IMR-90 (cell line): ENCODE measurements at regions not wholly inside any gene's neighbourhood (a gene's known extent, or its start where the extent isn't known, plus 50 kb on each side); places are given as distances from the start of the nearest gene placed in this dataset.

Experiments used
- ATAC-seq: fragments of 200-7000 bp; cut with Tn5 transposase; 2 replicates; pipeline ENCODE4 v1.9.1; 2020; ENCODE audit warnings: low read depth, mild to moderate bottlenecking, moderate library complexity
- BruUV-seq: library from RNA; stranded (reverse); fragments of 400-500 nt; replicated peaks from 2 replicates; lab custom pipeline; 2021; lab: Mats Ljungman, UMichigan
- CTCF ChIA-PET: fragments of 300-600 bp; formaldehyde crosslinking; extraction: SDS; loops from one replicate; lab custom pipeline; 2021; ENCODE audit warnings: antibody characterized with exemption; lab: Yijun Ruan, JAX
- POLR2A ChIA-PET: fragments of 300-600 bp; sonication (Branson Sonifier 250); formaldehyde crosslinking; loops from one replicate; lab custom pipeline; 2022; ENCODE audit warnings: antibody characterized with exemption; ENCODE audit not compliant: unreplicated experiment; lab: Charles Lee
- DNase-seq: peaks from one replicate; pipeline ENCODE4 v3.0.0; 2013
- H2AFZ ChIP-seq: replicated peaks from 2 replicates; pipeline ENCODE3; 2013; ENCODE audit warnings: low read length, mild to moderate bottlenecking; ENCODE audit not compliant: poor library complexity
- H2AK5ac ChIP-seq: 2 replicates; pipeline ENCODE4 v1.6.1; 2013; ENCODE audit warnings: low read depth, low read length, inconsistent platforms
- H2AK9ac ChIP-seq: replicated peaks from 2 replicates; pipeline ENCODE3; 2013; ENCODE audit warnings: mild to moderate bottlenecking, low read depth, low read length, moderate library complexity; ENCODE audit not compliant: poor library complexity
- H2BK120ac ChIP-seq: 2 replicates; pipeline ENCODE4 v1.6.1; 2013; ENCODE audit warnings: low read depth, low read length, inconsistent platforms
- H2BK15ac ChIP-seq: 3 replicates; pipeline ENCODE4 v1.6.1; 2013; ENCODE audit warnings: low read depth, low read length, inconsistent platforms
- H2BK20ac ChIP-seq: 2 replicates; pipeline ENCODE4 v1.6.1; 2013; ENCODE audit warnings: low read depth, mild to moderate bottlenecking, inconsistent platforms, low read length, moderate library complexity
- H2BK5ac ChIP-seq: 2 replicates; pipeline ENCODE4 v1.6.1; 2013; ENCODE audit warnings: mild to moderate bottlenecking, low read depth, low read length, inconsistent platforms; ENCODE audit not compliant: poor library complexity, severe bottlenecking
- H3K14ac ChIP-seq: replicated peaks from 2 replicates; pipeline ENCODE4 v1.6.1; 2013; ENCODE audit warnings: low read depth, low read length, inconsistent platforms
- H3K18ac ChIP-seq: 2 replicates; pipeline ENCODE4 v1.6.1; 2013; ENCODE audit warnings: low read depth, low read length, control low read depth
- H3K23ac ChIP-seq: 2 replicates; pipeline ENCODE4 v1.6.1; 2013; ENCODE audit warnings: low read depth, low read length, inconsistent platforms
- H3K27ac ChIP-seq: 2 replicates; pipeline ENCODE4 v1.5.1; 2013; ENCODE audit warnings: mild to moderate bottlenecking, control low read depth, low read length; ENCODE audit not compliant: insufficient read depth
- H3K27me3 ChIP-seq: 2 replicates; pipeline ENCODE4 v1.6.1; 2013; ENCODE audit warnings: low read length; ENCODE audit not compliant: control insufficient read depth, insufficient read depth
- H3K36me3 ChIP-seq: 2 replicates; pipeline ENCODE4 v1.6.1; 2013; ENCODE audit warnings: low read length, mixed read lengths; ENCODE audit not compliant: control insufficient read depth, insufficient read depth
- H3K4ac ChIP-seq: 2 replicates; pipeline ENCODE4 v1.6.1; 2013; ENCODE audit warnings: low read depth, low read length, inconsistent platforms
- H3K4me1 ChIP-seq: 2 replicates; pipeline ENCODE4 v1.6.1; 2013; ENCODE audit warnings: low read length, mixed read lengths; ENCODE audit not compliant: control insufficient read depth, insufficient read depth
- H3K4me2 ChIP-seq: 2 replicates; pipeline ENCODE4 v1.6.1; 2013; ENCODE audit warnings: low read depth, mild to moderate bottlenecking, control low read depth, low read length, moderate library complexity
- H3K4me3 ChIP-seq: 2 replicates; pipeline ENCODE4 v1.5.1; 2013; ENCODE audit warnings: low read depth, mild to moderate bottlenecking, control low read depth, low read length, moderate library complexity; ENCODE audit not compliant: insufficient read depth
- H3K56ac ChIP-seq: 2 replicates; pipeline ENCODE4 v1.6.1; 2013; ENCODE audit warnings: low read length, inconsistent platforms; ENCODE audit not compliant: insufficient read depth; ENCODE audit errors: extremely low read depth
- H3K79me1 ChIP-seq, 2 experiments: 2 replicates each; pipeline ENCODE4 v1.6.1; 2013; ENCODE audit warnings: low read length in 2 of 2, inconsistent platforms in 1 of 2, low read depth in 1 of 2
- H3K9ac ChIP-seq: 2 replicates; pipeline ENCODE4 v1.6.1; 2013; ENCODE audit warnings: low read depth, low read length, control low read depth
- H3K9me1 ChIP-seq: 2 replicates; pipeline ENCODE4 v1.6.1; 2013; ENCODE audit warnings: low read length, inconsistent platforms; ENCODE audit not compliant: insufficient read depth
- H3K9me3 ChIP-seq: 2 replicates; pipeline ENCODE4 v1.6.1; 2013; ENCODE audit warnings: low read length; ENCODE audit not compliant: control insufficient read depth, insufficient read depth
- H4K20me1 ChIP-seq: 2 replicates; pipeline ENCODE4 v1.6.1; 2013; ENCODE audit warnings: low read length, inconsistent platforms; ENCODE audit not compliant: insufficient read depth
- H4K5ac ChIP-seq: 2 replicates; pipeline ENCODE4 v1.6.1; 2013; ENCODE audit warnings: mild to moderate bottlenecking, low read depth, low read length, control low read depth
- H4K8ac ChIP-seq, 2 experiments: 2 replicates each; pipeline ENCODE4 v1.6.1; 2013; ENCODE audit warnings: low read depth in 2 of 2, low read length in 2 of 2, control low read depth in 1 of 2, inconsistent platforms in 1 of 2
- H4K91ac ChIP-seq: 2 replicates; pipeline ENCODE4 v1.6.1; 2013; ENCODE audit warnings: low read depth, low read length, inconsistent platforms; ENCODE audit not compliant: insufficient read depth
- FOS ChIP-seq: fragments of 150-350 bp; IDR thresholded peaks from 2 replicates; pipeline ENCODE4 v1.6.1; 2016; ENCODE audit warnings: low read depth, low read length
- MAFK ChIP-seq: IDR thresholded peaks from 2 replicates; pipeline ENCODE4 v1.6.1; 2012; ENCODE audit warnings: low read depth, low read length, improper control_type of control experiment
- MAZ ChIP-seq: IDR thresholded peaks from 2 replicates; pipeline ENCODE4 v1.6.1; 2012; ENCODE audit warnings: low read depth, mild to moderate bottlenecking, low read length, improper control_type of control experiment, moderate library complexity, borderline replicate concordance
- MXI1 ChIP-seq: IDR thresholded peaks from 2 replicates; pipeline ENCODE4 v1.6.1; 2012; ENCODE audit warnings: low read depth, mild to moderate bottlenecking, low read length, moderate library complexity, borderline replicate concordance
- RAD21 ChIP-seq: IDR thresholded peaks from 2 replicates; pipeline ENCODE4 v1.6.1; 2012; ENCODE audit warnings: low read length, improper control_type of control experiment
- RCOR1 ChIP-seq: IDR thresholded peaks from 2 replicates; pipeline ENCODE4 v1.6.1; 2012; ENCODE audit warnings: mild to moderate bottlenecking, low read length, improper control_type of control experiment; ENCODE audit not compliant: insufficient replicate concordance
- RFX5 ChIP-seq: IDR thresholded peaks from 2 replicates; pipeline ENCODE4 v1.8.0; 2012; ENCODE audit warnings: low read depth, mild to moderate bottlenecking, low read length, moderate library complexity
- SMC3 ChIP-seq: fragments of 150-350 bp; IDR thresholded peaks from 2 replicates; pipeline ENCODE4 v1.6.1; 2016; ENCODE audit warnings: low read depth, mild to moderate bottlenecking, antibody characterized with exemption, low read length, moderate library complexity
- WGBS, 2 experiments: methylation state at CpG; one replicate each; pipeline versions ENCODE4 v1.1.5 to v1.1.7; 2013; ENCODE audit warnings: missing lambda C conversion rate in 2 of 2; ENCODE audit not compliant: insufficient read length in 1 of 2; ENCODE audit errors: extremely low coverage in 2 of 2; 5-methylcytosine and 5-hydroxymethylcytosine counted together
- dilution Hi-C: fragments of 300-500 bp; cut with HindIII; formaldehyde crosslinking; loops from one replicate; pipeline ENCODE4 v1.14.3; 2018; ENCODE audit warnings: low sequenced_read_pairs; ENCODE audit not compliant: unreplicated experiment
- in situ Hi-C: fragments of 300-500 bp; cut with MboI; formaldehyde crosslinking; loops from 3 replicates; pipeline ENCODE4 v1.14.3; 2019; ENCODE audit warnings: low sequenced_read_pairs, inconsistent platforms, mixed read lengths
- intact Hi-C: fragments of 100-400 bp; cut with micrococcal nuclease; formaldehyde crosslinking; loops from 2 replicates; pipeline ENCODE4 v1.10.0; 2022

GRCh38 chr9:19675492-19675891, 113.3 kb downstream of the SLC24A2 start:
- no peak overlapping the region for H3K4me2 ChIP-seq
- ATAC-seq (no peak), DNase-seq (no peak)
- H3K56ac ChIP-seq = no peak overlapping the region
- H3K36me3 ChIP-seq = no peaks in the 10 kb centered on the region
- no peak overlapping the region for H2BK120ac ChIP-seq
- BruUV-seq = no TSS peak
- H3K27me3 ChIP-seq = no peaks in the 10 kb centered on the region
- H3K79me1 ChIP-seq = no peaks in the 10 kb centered on the region
- H3K4ac ChIP-seq = no peak overlapping the region
- no peak overlapping the region for H3K14ac ChIP-seq
- intact Hi-C loops = no loop called here
- 82% methylated on average over 2 of the region's 9 CpGs; no CpG with 5 or more reads in 1 of the 2 experiments for WGBS, 2 experiments
- H2BK20ac ChIP-seq = no peak overlapping the region
- no peak overlapping the region for H2AFZ ChIP-seq
- H3K18ac ChIP-seq = no peak overlapping the region
- TF ChIP-seq RCOR1 (no peak), MAZ (no peak), RAD21 (no peak), MXI1 (no peak), RFX5 (no peak), SMC3 (no peak), MAFK (no peak), FOS (no peak)
- ChIA-PET CTCF (no interaction called here), POLR2A (no interaction called here)
- no peaks in the 10 kb centered on the region for H3K9me3 ChIP-seq
- no peak overlapping the region for H3K9ac ChIP-seq
- no peaks in the 10 kb centered on the region for H3K4me1 ChIP-seq
- no peak overlapping the region for H2BK15ac ChIP-seq
- dilution Hi-C loops = no loop called here
- no peak overlapping the region for H2AK5ac ChIP-seq
- H4K91ac ChIP-seq = no peak overlapping the region
- H4K8ac ChIP-seq = no peak overlapping the region
- in situ Hi-C loops = no loop called here
- H3K27ac ChIP-seq = no peak overlapping the region
- no peak overlapping the region for H3K4me3 ChIP-seq
- H2BK5ac ChIP-seq = no peak overlapping the region
- H4K20me1 ChIP-seq = no peaks in the 10 kb centered on the region
- no peaks in the 10 kb centered on the region for H3K9me1 ChIP-seq
- no peak overlapping the region for H4K5ac ChIP-seq
- H3K23ac ChIP-seq = no peak overlapping the region
- H2AK9ac ChIP-seq = no peak overlapping the region
